Gastroesophageal sphincter (tissue), 2 donors: ENCODE measurements at regions not wholly inside any gene's neighbourhood (a gene's known extent, or its start where the extent isn't known, plus 50 kb on each side); places are given as distances from the start of the nearest gene placed in this dataset.

Source experiments
- EP300 ChIP-seq: sonication (generic); formaldehyde crosslinking; IDR thresholded peaks from one replicate; pipeline ENCODE4 v1.6.1; 2017; ENCODE audit warnings: antibody characterized with exemption, mild to moderate bottlenecking
- POLR2A ChIP-seq, 2 donors: fragments of 450-650 bp; IDR thresholded peaks; one replicate each; pipeline ENCODE4 v1.6.1; 2017; ENCODE audit warnings: antibody characterized with exemption in 2 of 2, mild to moderate bottlenecking in 2 of 2, moderate library complexity in 1 of 2

GRCh38 chr5:88607492-88607891 is 275.5 kb downstream of the MEF2C start:
- TF ChIP-seq EP300, result no peak
- no peak for TF ChIP-seq POLR2A (IDR thresholded peaks at IDR 0.05)
